Neural progenitor cell (in vitro differentiated cells): ENCODE measurements at regions not wholly inside any gene's neighbourhood (a gene's known extent, or its start where the extent isn't known, plus 50 kb on each side); places are given as distances from the start of the nearest gene placed in this dataset.

Experiments
- CTCF ChIP-seq: fragments of 200-600 bp; sonication (generic); IDR thresholded peaks from 2 replicates; pipeline ENCODE4 v1.5.1; 2017; ENCODE audit warnings: antibody characterized with exemption, mild to moderate bottlenecking
- EZH2 ChIP-seq: fragments of 200-600 bp; sonication (generic); IDR thresholded peaks from 2 replicates; pipeline ENCODE4 v1.6.1; 2017; ENCODE audit warnings: antibody characterized with exemption, mild to moderate bottlenecking, moderate library complexity
- EZH2phosphoT487 ChIP-seq: fragments of 200-600 bp; sonication (generic); IDR thresholded peaks from 2 replicates; pipeline ENCODE4 v1.6.1; 2017; ENCODE audit warnings: antibody characterized with exemption

GRCh38 chr5:124230456-124230855, 516.0 kb downstream of the ZNF608 start:
- TF ChIP-seq CTCF (no peak), EZH2 (no peak), EZH2phosphoT487 (no peak)
